ENCODE measurements at regions not wholly inside any gene's neighbourhood (a gene's known extent, or its start where the extent isn't known, plus 50 kb on each side); places are given as distances from the start of the nearest gene placed in this dataset.
"Not testable (repeated sequence)": the region's sequence is repeated elsewhere in the genome, so short reads cannot be mapped to it uniquely, and the experiment has no call there.

DNA sequence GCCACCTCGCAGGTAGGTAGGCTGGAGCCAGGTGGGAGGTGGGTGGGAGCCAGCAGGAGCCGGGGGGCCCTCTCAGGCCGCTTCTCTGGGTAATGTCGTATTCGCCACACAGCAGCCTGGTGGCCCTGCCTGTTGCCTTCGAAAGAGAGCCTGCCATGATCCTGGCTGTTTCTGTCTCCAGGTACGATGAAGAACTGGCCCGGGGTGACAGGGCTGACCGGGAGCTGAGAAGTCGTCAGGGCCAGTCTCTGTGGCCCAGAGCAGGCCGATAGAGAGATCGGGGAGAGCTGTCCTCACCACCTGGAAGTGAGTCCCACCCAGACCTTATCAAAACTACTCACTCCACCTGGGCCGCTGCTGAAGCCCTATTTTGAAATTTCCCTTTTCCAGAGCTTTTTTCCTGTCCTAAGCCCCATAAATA lies 123.9 kb upstream of the TPTE start:
- peaks cover 45 to 68% of the 10 kb centered on the region in 2 experiments for H3K9me3 ChIP-seq (ENCODE audit: insufficient read depth in 2 of 2, low read depth in 1 of 2, low read length in 1 of 2)
- POLR2A ChIA-PET (ENCODE audit: partially characterized antibody); CTCF ChIA-PET (ENCODE audit: partially characterized antibody): not testable (repeated sequence)

DNA sequence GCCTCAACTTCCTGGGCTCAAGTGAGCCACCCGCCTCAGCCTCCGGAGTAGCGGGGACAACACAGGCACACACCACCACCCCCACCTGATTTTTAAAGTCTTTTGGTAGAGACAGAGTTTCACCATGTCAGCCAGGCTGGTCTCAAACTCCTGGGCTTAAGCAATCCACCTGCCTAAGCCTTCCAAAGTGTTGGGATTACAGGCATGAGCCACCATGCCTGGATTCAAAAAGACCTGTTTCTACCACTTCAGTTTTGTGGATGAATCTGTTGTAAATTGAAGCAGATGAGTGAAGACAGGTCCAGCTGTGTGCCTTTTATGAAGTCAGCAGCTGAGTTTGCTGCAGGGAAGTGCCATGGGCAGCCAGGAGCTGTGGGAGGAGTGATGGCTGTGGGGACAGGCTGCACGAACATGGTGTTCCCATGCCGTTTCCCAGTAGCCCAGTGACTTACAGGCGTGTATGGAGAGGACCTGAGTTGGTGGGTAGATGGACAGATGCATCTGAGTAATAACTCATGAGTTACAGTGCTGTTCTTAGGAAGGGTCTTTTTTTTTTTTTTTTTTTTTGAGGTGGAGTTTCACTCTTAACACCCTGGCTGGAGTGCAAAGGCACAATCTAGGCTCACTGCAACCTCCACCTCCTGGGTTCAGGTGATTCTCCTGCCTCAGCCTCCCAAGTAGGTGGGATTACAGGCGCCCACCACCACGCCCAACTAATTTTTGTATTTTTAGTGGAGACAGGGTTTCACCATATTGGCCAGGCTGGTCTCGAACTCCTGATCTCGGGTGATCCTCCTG lies 122.5 kb upstream of the TPTE start:
- H3K36me3 ChIP-seq (ENCODE audit: control insufficient read depth in 2 of 4, insufficient read depth in 4 of 4, low read length in 3 of 4); H3K79me1 ChIP-seq (ENCODE audit: low read depth, low read length); POLR2A ChIA-PET (ENCODE audit: partially characterized antibody); H3K23me2 ChIP-seq (ENCODE audit: low read depth, low read length); H3K4me3 ChIP-seq (ENCODE audit: extremely low read depth in 1 of 4, insufficient read depth in 2 of 4, low read depth in 3 of 4, low read length in 4 of 4); H3K4ac ChIP-seq (replicated peaks; ENCODE audit: insufficient read length, low read depth, low read length); CTCF ChIA-PET (ENCODE audit: partially characterized antibody); H2BK120ac ChIP-seq (replicated peaks; ENCODE audit: low read depth, low read length); FAIRE-seq; H2AK5ac ChIP-seq (ENCODE audit: low read depth, low read length); DNase-seq (ENCODE audit: low read depth in 1 of 2, low spot score in 2 of 2); H3K79me2 ChIP-seq (ENCODE audit: control insufficient read depth in 1 of 2, insufficient read depth in 2 of 2, low read length in 2 of 2); H2BK15ac ChIP-seq (ENCODE audit: low read length); H3K27ac ChIP-seq (ENCODE audit: low read depth, low read length); H3K4me2 ChIP-seq (ENCODE audit: insufficient read depth in 1 of 2, low read depth in 2 of 2, low read length in 2 of 2); H3K14ac ChIP-seq (ENCODE audit: insufficient read length); H2BK12ac ChIP-seq (ENCODE audit: low read depth, low read length); H3K56ac ChIP-seq (replicated peaks; ENCODE audit: insufficient read length, low read depth, low read length); H2BK20ac ChIP-seq (ENCODE audit: low read length); H4K5ac ChIP-seq (ENCODE audit: insufficient read length, low read depth, low read length); H4K91ac ChIP-seq (replicated peaks; ENCODE audit: insufficient read length, low read length); H2AFZ ChIP-seq (ENCODE audit: low read length); H3K4me1 ChIP-seq (replicated peaks in 1 of 4; ENCODE audit: control insufficient read depth in 3 of 4, insufficient read depth in 4 of 4, low read length in 3 of 4); H4K20me1 ChIP-seq (replicated peaks in 1 of 2; ENCODE audit: control insufficient read depth in 1 of 2, insufficient read depth in 2 of 2, low read length in 2 of 2); H3K23ac ChIP-seq (ENCODE audit: insufficient read length); H2BK5ac ChIP-seq (ENCODE audit: low read depth, low read length); H3K9ac ChIP-seq (replicated peaks in 1 of 4; ENCODE audit: extremely low read depth in 1 of 4, low read depth in 3 of 4, low read length in 3 of 4); H3K27me3 ChIP-seq (replicated peaks in 1 of 4; ENCODE audit: control insufficient read depth in 3 of 4, extremely low read depth in 1 of 4, insufficient read depth in 3 of 4, low read length in 3 of 4); H4K8ac ChIP-seq (ENCODE audit: extremely low read depth, insufficient read depth, low read length); H3K18ac ChIP-seq (ENCODE audit: extremely low read depth, low read length): not testable (repeated sequence)
- WGBS, 2 experiments (ENCODE audit: extremely low coverage in 1 of 2, insufficient coverage in 1 of 2, insufficient read length in 1 of 2, insufficient replicate concordance in 2 of 2, low coverage in 1 of 2, low lambda C conversion rate in 2 of 2, missing lambda C conversion rate in 1 of 2): 87% methylated on average over 8 of the region's 10 CpGs; no CpG with 5 or more reads in 1 of the 2 experiments
- peaks cover 52 to 75% of the 10 kb centered on the region in 2 experiments for H3K9me3 ChIP-seq (ENCODE audit: insufficient read depth in 2 of 2, low read depth in 1 of 2, low read length in 1 of 2)

More for the DNA sequence above, 123.9 kb upstream of the TPTE start:
- DNase-seq (ENCODE audit: low read depth in 1 of 2, low spot score in 2 of 2); H2AK5ac ChIP-seq (ENCODE audit: low read depth, low read length); H3K27me3 ChIP-seq (replicated peaks in 1 of 4; ENCODE audit: control insufficient read depth in 3 of 4, extremely low read depth in 1 of 4, insufficient read depth in 3 of 4, low read length in 3 of 4); H3K56ac ChIP-seq (replicated peaks; ENCODE audit: insufficient read length, low read depth, low read length); H2BK12ac ChIP-seq (ENCODE audit: low read depth, low read length); H2BK20ac ChIP-seq (ENCODE audit: low read length); H3K4me3 ChIP-seq (ENCODE audit: extremely low read depth in 1 of 4, insufficient read depth in 2 of 4, low read depth in 3 of 4, low read length in 4 of 4); H3K18ac ChIP-seq (ENCODE audit: extremely low read depth, low read length); H3K4ac ChIP-seq (replicated peaks; ENCODE audit: insufficient read length, low read depth, low read length); H3K9ac ChIP-seq (replicated peaks in 1 of 4; ENCODE audit: extremely low read depth in 1 of 4, low read depth in 3 of 4, low read length in 3 of 4); H4K5ac ChIP-seq (ENCODE audit: insufficient read length, low read depth, low read length); H4K8ac ChIP-seq (ENCODE audit: extremely low read depth, insufficient read depth, low read length); H3K27ac ChIP-seq (ENCODE audit: low read depth, low read length); H4K91ac ChIP-seq (replicated peaks; ENCODE audit: insufficient read length, low read length); H3K79me2 ChIP-seq (ENCODE audit: control insufficient read depth in 1 of 2, insufficient read depth in 2 of 2, low read length in 2 of 2); H2BK5ac ChIP-seq (ENCODE audit: low read depth, low read length); FAIRE-seq; H3K79me1 ChIP-seq (ENCODE audit: low read depth, low read length); H3K23me2 ChIP-seq (ENCODE audit: low read depth, low read length); H3K36me3 ChIP-seq (ENCODE audit: control insufficient read depth in 2 of 4, insufficient read depth in 4 of 4, low read length in 3 of 4); H2BK120ac ChIP-seq (replicated peaks; ENCODE audit: low read depth, low read length); H3K4me2 ChIP-seq (ENCODE audit: insufficient read depth in 1 of 2, low read depth in 2 of 2, low read length in 2 of 2); H4K20me1 ChIP-seq (replicated peaks in 1 of 2; ENCODE audit: control insufficient read depth in 1 of 2, insufficient read depth in 2 of 2, low read length in 2 of 2); H2BK15ac ChIP-seq (ENCODE audit: low read length); H3K23ac ChIP-seq (ENCODE audit: insufficient read length); H3K4me1 ChIP-seq (replicated peaks in 1 of 4; ENCODE audit: control insufficient read depth in 3 of 4, insufficient read depth in 4 of 4, low read length in 3 of 4); H3K14ac ChIP-seq (ENCODE audit: insufficient read length); H2AFZ ChIP-seq (ENCODE audit: low read length): not testable (repeated sequence)
- WGBS, 2 experiments (ENCODE audit: extremely low coverage in 1 of 2, insufficient coverage in 1 of 2, insufficient read length in 1 of 2, insufficient replicate concordance in 2 of 2, low coverage in 1 of 2, low lambda C conversion rate in 2 of 2, missing lambda C conversion rate in 1 of 2): 81% methylated on average over 13 of the region's 13 CpGs; no CpG with 5 or more reads in 1 of the 2 experiments

All from H1 (cell line).